ENCODE measurements at regions not wholly inside any gene's neighbourhood (a gene's known extent, or its start where the extent isn't known, plus 50 kb on each side); places are given as distances from the start of the nearest gene placed in this dataset.

DNA sequence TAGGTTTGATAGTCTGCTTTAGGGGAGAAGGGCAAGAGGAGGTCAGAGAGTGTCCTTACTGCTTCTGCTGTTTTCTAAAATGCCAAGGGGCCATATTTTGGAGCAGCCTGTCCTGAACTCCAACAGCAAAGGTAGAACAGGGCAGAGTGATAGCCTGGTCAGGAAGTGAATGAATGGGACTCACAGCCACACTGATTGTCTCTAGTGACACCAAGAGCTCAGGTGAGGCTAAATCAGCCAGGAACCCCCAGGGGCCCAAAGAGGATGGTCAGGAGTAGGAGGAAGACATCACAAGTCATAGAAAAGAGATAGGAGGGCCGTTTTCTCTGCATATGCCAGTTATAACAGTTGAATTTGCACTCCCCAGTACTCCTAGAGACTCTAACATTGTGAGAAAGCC lies 97.4 kb upstream of the DUSP10 start:
- TF ChIP-seq, protein P1, sequence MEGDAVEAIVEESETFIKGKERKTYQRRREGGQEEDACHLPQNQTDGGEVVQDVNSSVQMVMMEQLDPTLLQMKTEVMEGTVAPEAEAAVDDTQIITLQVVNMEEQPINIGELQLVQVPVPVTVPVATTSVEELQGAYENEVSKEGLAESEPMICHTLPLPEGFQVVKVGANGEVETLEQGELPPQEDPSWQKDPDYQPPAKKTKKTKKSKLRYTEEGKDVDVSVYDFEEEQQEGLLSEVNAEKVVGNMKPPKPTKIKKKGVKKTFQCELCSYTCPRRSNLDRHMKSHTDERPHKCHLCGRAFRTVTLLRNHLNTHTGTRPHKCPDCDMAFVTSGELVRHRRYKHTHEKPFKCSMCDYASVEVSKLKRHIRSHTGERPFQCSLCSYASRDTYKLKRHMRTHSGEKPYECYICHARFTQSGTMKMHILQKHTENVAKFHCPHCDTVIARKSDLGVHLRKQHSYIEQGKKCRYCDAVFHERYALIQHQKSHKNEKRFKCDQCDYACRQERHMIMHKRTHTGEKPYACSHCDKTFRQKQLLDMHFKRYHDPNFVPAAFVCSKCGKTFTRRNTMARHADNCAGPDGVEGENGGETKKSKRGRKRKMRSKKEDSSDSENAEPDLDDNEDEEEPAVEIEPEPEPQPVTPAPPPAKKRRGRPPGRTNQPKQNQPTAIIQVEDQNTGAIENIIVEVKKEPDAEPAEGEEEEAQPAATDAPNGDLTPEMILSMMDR (IDR thresholded peaks at IDR 0.05; ENCODE audit: borderline replicate concordance, extremely low read depth, low read length, poor library complexity, severe bottlenecking), result no peak
- TF ChIP-seq EZH2 (IDR thresholded peaks at IDR 0.05; ENCODE audit: borderline replicate concordance, low read depth, low read length, severe bottlenecking), result no peak

Data from DND-41 (cell line).